ENCODE measurements at regions not wholly inside any gene's neighbourhood (a gene's known extent, or its start where the extent isn't known, plus 50 kb on each side); places are given as distances from the start of the nearest gene placed in this dataset.

GRCh38 chr7:142440219-142440905, 182.5 kb upstream of the PRSS58 start:
- ChIA-PET POLR2A (no interaction called here), CTCF (interaction anchor here (0.6 to 2.2 kb wide), 6 partner anchors 27 to 147 kb away, joined by 3 to 13 read pairs (median 4); no protein-coding TSS in a partner anchor)
- DNase-seq (ENCODE audit: low spot score) (no peak), ATAC-seq (no peak)
- H3K4me1 Mint-ChIP-seq: peaks cover 30% of the 10 kb centered on the region
- H3K9me3 Mint-ChIP-seq: no peaks in the 10 kb centered on the region
- no peak for TF ChIP-seq TP53 (CRISPR knock-in tag; IDR thresholded peaks at IDR 0.05)
- no peak for TF ChIP-seq NR1H2 (CRISPR knock-in tag; IDR thresholded peaks at IDR 0.05)
- no peak for TF ChIP-seq AFF4 (CRISPR knock-in tag; IDR thresholded peaks at IDR 0.05; ENCODE audit: borderline replicate concordance)
- no peak for TF ChIP-seq NFYB (CRISPR knock-in tag; conservative IDR thresholded peaks at IDR 0.05; ENCODE audit: low read depth)
- TF ChIP-seq CREM (CRISPR knock-in tag; IDR thresholded peaks at IDR 0.05): no peak
- no peaks in the 10 kb centered on the region; the same call in 1 of the 2 replicates for H3K27me3 Mint-ChIP-seq (ENCODE audit: low read depth)
- no peak overlapping the region for H3K27ac Mint-ChIP-seq
- H3K4me3 Mint-ChIP-seq: no peak overlapping the region
- H3K36me3 Mint-ChIP-seq: no peaks in the 10 kb centered on the region

- POLR2A ChIA-PET: no interaction called here
- H3K9me3 Mint-ChIP-seq: no peaks in the 10 kb centered on the region
- no peaks in the 10 kb centered on the region for H3K36me3 Mint-ChIP-seq
- DNase-seq (ENCODE audit: low spot score): no peak
- CTCF ChIA-PET: interaction anchor here (0.6 to 2.2 kb wide), 5 partner anchors 27 to 148 kb away, joined by 3 to 13 read pairs (median 3); no protein-coding TSS in a partner anchor
- peaks cover 24% of the 10 kb centered on the region for H3K4me1 Mint-ChIP-seq
- ATAC-seq: no peak
- no peak overlapping the region for H3K27ac Mint-ChIP-seq
- TF ChIP-seq ZNF219 (CRISPR knock-in tag; IDR thresholded peaks at IDR 0.05; ENCODE audit: borderline replicate concordance): no peak
- TF ChIP-seq ESRRA (CRISPR knock-in tag; IDR thresholded peaks at IDR 0.05; ENCODE audit: borderline replicate concordance): no peak
- TF ChIP-seq GABPB1 (CRISPR knock-in tag; IDR thresholded peaks at IDR 0.05): no peak
- TF ChIP-seq CREM (CRISPR knock-in tag; IDR thresholded peaks at IDR 0.05): no peak
- TF ChIP-seq TEAD1 (CRISPR knock-in tag; IDR thresholded peaks at IDR 0.05): no peak
- TF ChIP-seq SOX15 (CRISPR knock-in tag; IDR thresholded peaks at IDR 0.05): no peak
- no peak for TF ChIP-seq ZNF512 (CRISPR knock-in tag; IDR thresholded peaks at IDR 0.05; ENCODE audit: borderline replicate concordance)
- no peak for TF ChIP-seq ZNF671 (CRISPR knock-in tag; IDR thresholded peaks at IDR 0.05)
- no peak for TF ChIP-seq HMGA2 (CRISPR knock-in tag; IDR thresholded peaks at IDR 0.05)
- no peak for TF ChIP-seq ZNF416 (CRISPR knock-in tag; IDR thresholded peaks at IDR 0.05)
- TF ChIP-seq ZMAT4 (CRISPR knock-in tag; IDR thresholded peaks at IDR 0.05): no peak
- no peak for TF ChIP-seq USF2 (CRISPR knock-in tag; IDR thresholded peaks at IDR 0.05)
- TF ChIP-seq NFYB (CRISPR knock-in tag; conservative IDR thresholded peaks at IDR 0.05; ENCODE audit: low read depth): no peak
- no peak for TF ChIP-seq PREB (CRISPR knock-in tag; IDR thresholded peaks at IDR 0.05; ENCODE audit: borderline replicate concordance)
- no peak for TF ChIP-seq RORB (CRISPR knock-in tag; IDR thresholded peaks at IDR 0.05)
- TF ChIP-seq ZNF138 (CRISPR knock-in tag; conservative IDR thresholded peaks at IDR 0.05): no peak
- no peak for TF ChIP-seq AFF4 (CRISPR knock-in tag; IDR thresholded peaks at IDR 0.05; ENCODE audit: borderline replicate concordance)
- TF ChIP-seq JUN (CRISPR knock-in tag; IDR thresholded peaks at IDR 0.05): no peak
- TF ChIP-seq NR2C2 (CRISPR knock-in tag; IDR thresholded peaks at IDR 0.05): no peak
- no peak for TF ChIP-seq ZNF121 (CRISPR knock-in tag; IDR thresholded peaks at IDR 0.05)
- no peak overlapping the region for H3K4me3 Mint-ChIP-seq
- H3K27me3 Mint-ChIP-seq (ENCODE audit: low read depth): no peaks in the 10 kb centered on the region; the same call in 1 of the 2 replicates
Measured at GRCh38 chr7:142439739-142440138, 181.9 kb upstream of the PRSS58 start.
